GM23248 (cell line): ENCODE measurements at regions not wholly inside any gene's neighbourhood (a gene's known extent, or its start where the extent isn't known, plus 50 kb on each side); places are given as distances from the start of the nearest gene placed in this dataset.

Experiments
- DNase-seq: peaks from one replicate; pipeline ENCODE4 v3.0.0-alpha.2; 2015
- H2AFZ ChIP-seq: fragments of 200-600 bp; sonication (generic); 2 replicates; pipeline ENCODE4 v1.6.1; 2016; ENCODE audit warnings: antibody characterized with exemption
- H3F3A ChIP-seq: fragments of 200-600 bp; sonication (generic); 2 replicates; pipeline ENCODE4 v1.6.1; 2016; ENCODE audit warnings: mild to moderate bottlenecking, antibody characterized with exemption, mixed run types; ENCODE audit not compliant: insufficient read depth
- H3K27ac ChIP-seq: fragments of 200-600 bp; sonication (generic); 2 replicates; pipeline ENCODE4 v1.5.1; 2016; ENCODE audit warnings: mild to moderate bottlenecking
- H3K27me3 ChIP-seq: fragments of 200-600 bp; sonication (generic); replicated peaks from 2 replicates; pipeline ENCODE4 v1.6.1; 2016; ENCODE audit warnings: mild to moderate bottlenecking; ENCODE audit not compliant: insufficient read depth
- H3K36me3 ChIP-seq: fragments of 200-600 bp; sonication (generic); 2 replicates; pipeline ENCODE4 v1.6.1; 2016; ENCODE audit warnings: low read depth, mild to moderate bottlenecking
- H3K4me1 ChIP-seq: fragments of 200-600 bp; sonication (generic); 2 replicates; pipeline ENCODE4 v1.6.1; 2016; ENCODE audit warnings: mild to moderate bottlenecking; ENCODE audit not compliant: insufficient read depth
- H3K4me2 ChIP-seq: fragments of 200-600 bp; sonication (generic); one replicate; pipeline ENCODE4 v1.6.1; 2016; ENCODE audit warnings: mild to moderate bottlenecking; ENCODE audit not compliant: unreplicated experiment
- H3K4me3 ChIP-seq: fragments of 200-600 bp; sonication (generic); 2 replicates; pipeline ENCODE4 v1.5.1; 2016; ENCODE audit warnings: mild to moderate bottlenecking
- H3K79me2 ChIP-seq: fragments of 200-600 bp; sonication (generic); 2 replicates; pipeline ENCODE4 v1.6.1; 2016; ENCODE audit warnings: mild to moderate bottlenecking; ENCODE audit not compliant: insufficient read depth
- H3K9ac ChIP-seq: fragments of 200-600 bp; sonication (generic); 2 replicates; pipeline ENCODE4 v1.6.1; 2016; ENCODE audit warnings: mild to moderate bottlenecking
- H3K9me2 ChIP-seq: fragments of 200-600 bp; sonication (generic); 2 replicates; pipeline ENCODE4 v1.6.1; 2016; ENCODE audit warnings: mixed run types, mild to moderate bottlenecking, moderate library complexity; ENCODE audit not compliant: insufficient read depth
- H3K9me3 ChIP-seq: fragments of 200-600 bp; sonication (generic); one replicate; pipeline ENCODE4 v1.6.1; 2017; ENCODE audit warnings: low read depth
- H4K20me1 ChIP-seq: fragments of 200-600 bp; sonication (generic); 2 replicates; pipeline ENCODE4 v1.6.0; 2016; ENCODE audit not compliant: insufficient read depth
- EZH2 ChIP-seq: fragments of 200-600 bp; sonication (generic); IDR thresholded peaks from 2 replicates; pipeline ENCODE4 v1.6.1; 2018; ENCODE audit warnings: antibody characterized with exemption, mild to moderate bottlenecking; ENCODE audit not compliant: insufficient read depth, poor library complexity, severe bottlenecking
- EZH2phosphoT487 ChIP-seq: fragments of 200-600 bp; sonication (generic); IDR thresholded peaks from 2 replicates; pipeline ENCODE4 v1.6.1; 2018; ENCODE audit warnings: antibody characterized with exemption, moderate library complexity, mild to moderate bottlenecking, low read depth; ENCODE audit not compliant: insufficient read depth
- WGBS, 2 experiments: methylation state at CpG; one replicate each; pipeline ENCODE4 v1.1.6; 2015 to 2017; ENCODE audit warnings: low lambda C conversion rate in 2 of 2, low coverage in 1 of 2; ENCODE audit errors: missing lambda C conversion rate in 2 of 2; 5-methylcytosine and 5-hydroxymethylcytosine counted together
- in situ Hi-C: fragments of 300-500 bp; cut with MboI; formaldehyde crosslinking; loops from 2 replicates; pipeline ENCODE4 v1.15.0; 2020

- H3K27ac ChIP-seq, result no peak overlapping the region
- no peak for DNase-seq
- no peak overlapping the region for H3K9ac ChIP-seq
- H3F3A ChIP-seq, result no peaks in the 10 kb centered on the region
- in situ Hi-C loops, result no loop called here
- no peaks in the 10 kb centered on the region for H3K9me3 ChIP-seq
- H3K36me3 ChIP-seq, result no peaks in the 10 kb centered on the region
- no peaks in the 10 kb centered on the region for H3K27me3 ChIP-seq
- H3K4me3 ChIP-seq, result no peak overlapping the region
- H2AFZ ChIP-seq, result no peak overlapping the region
- TF ChIP-seq EZH2phosphoT487 (no peak), EZH2 (no peak)
- no peaks in the 10 kb centered on the region for H3K79me2 ChIP-seq
- no peak overlapping the region for H3K4me2 ChIP-seq
- H4K20me1 ChIP-seq, result no peaks in the 10 kb centered on the region
- 32 to 43% methylated on average over 5 of the region's 5 CpGs for WGBS, 2 experiments
- H3K4me1 ChIP-seq, result no peaks in the 10 kb centered on the region
- no peaks in the 10 kb centered on the region for H3K9me2 ChIP-seq
These were observed 1459.5 kb downstream of the ZPLD1 start for GRCh38 chr3:103894162-103894822.

GRCh38 chr3:103899328-103899727 is 1464.5 kb downstream of the ZPLD1 start:
- no peak overlapping the region for H3K4me2 ChIP-seq
- H3K9me2 ChIP-seq, result no peaks in the 10 kb centered on the region
- no peak for DNase-seq
- peaks cover 4% of the 10 kb centered on the region for H3K9me3 ChIP-seq
- TF ChIP-seq EZH2phosphoT487 (no peak), EZH2 (no peak)
- H3K9ac ChIP-seq, result no peak overlapping the region
- in situ Hi-C loops, result no loop called here
- H3K27ac ChIP-seq, result no peak overlapping the region
- 58 to 63% methylated on average over 11 of the region's 11 CpGs for WGBS, 2 experiments
- H4K20me1 ChIP-seq, result no peaks in the 10 kb centered on the region
- H3K27me3 ChIP-seq, result no peaks in the 10 kb centered on the region
- H3K4me1 ChIP-seq, result no peaks in the 10 kb centered on the region
- H3K79me2 ChIP-seq, result no peaks in the 10 kb centered on the region
- no peak overlapping the region for H3K4me3 ChIP-seq
- no peaks in the 10 kb centered on the region for H3F3A ChIP-seq
- no peaks in the 10 kb centered on the region for H3K36me3 ChIP-seq
- H2AFZ ChIP-seq, result no peak overlapping the region

GRCh38 chr3:103904991-103905390 is 1461.7 kb upstream of the ALCAM start:
- WGBS, 2 experiments, result 43 to 48% methylated on average over 3 of the region's 3 CpGs
- no peaks in the 10 kb centered on the region for H4K20me1 ChIP-seq
- no peak overlapping the region for H3K4me3 ChIP-seq
- H3K4me2 ChIP-seq, result no peak overlapping the region
- H3F3A ChIP-seq, result no peaks in the 10 kb centered on the region
- no peaks in the 10 kb centered on the region for H3K36me3 ChIP-seq
- H3K27me3 ChIP-seq, result no peaks in the 10 kb centered on the region
- H3K9me2 ChIP-seq, result no peaks in the 10 kb centered on the region
- H3K79me2 ChIP-seq, result no peaks in the 10 kb centered on the region
- H2AFZ ChIP-seq, result no peak overlapping the region
- no peak overlapping the region for H3K27ac ChIP-seq
- TF ChIP-seq EZH2 (no peak), EZH2phosphoT487 (no peak)
- in situ Hi-C loops, result no loop called here
- peaks cover 4% of the 10 kb centered on the region for H3K9me3 ChIP-seq
- H3K9ac ChIP-seq, result no peak overlapping the region
- H3K4me1 ChIP-seq, result no peaks in the 10 kb centered on the region
- no peak for DNase-seq

- Histone ChIP-seq H2AFZ (no peak overlapping the region), H4K20me1 (no peaks in the 10 kb centered on the region), H3K4me1 (no peaks in the 10 kb centered on the region), H3K4me2 (no peak overlapping the region), H3K4me3 (no peak overlapping the region), H3K27me3 (no peaks in the 10 kb centered on the region), H3K27ac (no peak overlapping the region), H3K9ac (no peak overlapping the region), H3K36me3 (no peaks in the 10 kb centered on the region), H3K79me2 (no peaks in the 10 kb centered on the region), H3K9me3 (no peaks in the 10 kb centered on the region), H3F3A (no peaks in the 10 kb centered on the region), H3K9me2 (no peaks in the 10 kb centered on the region)
- no peak for TF ChIP-seq EZH2phosphoT487
- TF ChIP-seq EZH2, result no peak
- no peak for DNase-seq
- in situ Hi-C loops, result no loop called here
- 2 to 7% methylated on average over 2 of the region's 2 CpGs for WGBS, 2 experiments
These were observed 1460.4 kb upstream of the ALCAM start for GRCh38 chr3:103906304-103906703.

- no peak for TF ChIP-seq EZH2phosphoT487
- no peak for TF ChIP-seq EZH2
- Histone ChIP-seq H3K9me2 (no peaks in the 10 kb centered on the region), H3K79me2 (no peaks in the 10 kb centered on the region), H3K36me3 (no peaks in the 10 kb centered on the region), H3K9ac (no peak overlapping the region), H3K4me3 (no peak overlapping the region), H4K20me1 (no peaks in the 10 kb centered on the region), H3K27ac (no peak overlapping the region), H3K4me2 (no peak overlapping the region), H3K4me1 (no peaks in the 10 kb centered on the region), H2AFZ (no peak overlapping the region), H3K27me3 (no peaks in the 10 kb centered on the region), H3F3A (no peaks in the 10 kb centered on the region), H3K9me3 (no peaks in the 10 kb centered on the region)
- WGBS, 2 experiments, result 18 to 22% methylated on average over 2 of the region's 2 CpGs
- no peak for DNase-seq
- in situ Hi-C loops, result no loop called here
These were observed 1459.9 kb upstream of the ALCAM start for GRCh38 chr3:103906808-103907207.
